Ishikawa (cell line): ENCODE measurements at regions not wholly inside any gene's neighbourhood (a gene's known extent, or its start where the extent isn't known, plus 50 kb on each side); places are given as distances from the start of the nearest gene placed in this dataset.

ENCODE experiments used
- CEBPB ChIP-seq: IDR thresholded peaks from 2 replicates; pipeline ENCODE4 v1.6.1; 2012
- CREB1 ChIP-seq: IDR thresholded peaks from 2 replicates; pipeline ENCODE4 v1.6.1; 2012; ENCODE audit warnings: low read depth
- EGR1 ChIP-seq: IDR thresholded peaks from 2 replicates; pipeline ENCODE4 v1.6.1; 2012
- EP300 ChIP-seq: IDR thresholded peaks from 2 replicates; pipeline ENCODE4 v1.6.1; 2012; ENCODE audit warnings: borderline replicate concordance
- FOXM1 ChIP-seq: IDR thresholded peaks from 2 replicates; pipeline ENCODE4 v1.6.1; 2012; ENCODE audit warnings: low read depth, borderline replicate concordance
- MAX ChIP-seq: IDR thresholded peaks from 2 replicates; pipeline ENCODE4 v1.6.1; 2012
- NFIC ChIP-seq: IDR thresholded peaks from 2 replicates; pipeline ENCODE4 v1.6.1; 2012
- RAD21 ChIP-seq: IDR thresholded peaks from 2 replicates; pipeline ENCODE4 v1.6.1; 2012; ENCODE audit warnings: low read depth
- REST ChIP-seq: IDR thresholded peaks from 2 replicates; pipeline ENCODE4 v1.6.1; 2012; ENCODE audit warnings: low read depth, mild to moderate bottlenecking
- TAF1 ChIP-seq: IDR thresholded peaks from 2 replicates; pipeline ENCODE4 v1.6.1; 2012; ENCODE audit warnings: low read depth, mild to moderate bottlenecking
- TCF12 ChIP-seq: IDR thresholded peaks from 2 replicates; pipeline ENCODE4 v1.6.1; 2012; ENCODE audit warnings: low read depth
- TEAD4 ChIP-seq: IDR thresholded peaks from 2 replicates; pipeline ENCODE4 v1.6.1; 2012
- USF1 ChIP-seq: IDR thresholded peaks from 2 replicates; pipeline ENCODE4 v1.6.1; 2012
- YY1 ChIP-seq: IDR thresholded peaks from 2 replicates; pipeline ENCODE4 v1.6.1; 2012; ENCODE audit warnings: low read depth
- ZBTB7A ChIP-seq: IDR thresholded peaks from 2 replicates; pipeline ENCODE4 v1.6.1; 2012; ENCODE audit warnings: low read depth

- TF ChIP-seq REST (no peak), TCF12 (no peak), RAD21 (no peak), CREB1 (no peak)
These were observed 524.1 kb downstream of the TBC1D22A start for GRCh38 chr22:47286590-47286989.

- TF ChIP-seq TCF12, result no peak
- TF ChIP-seq TAF1, result no peak
- TF ChIP-seq EGR1, result no peak
- no peak for TF ChIP-seq MAX
- TF ChIP-seq ZBTB7A, result no peak
- no peak for TF ChIP-seq EP300
- TF ChIP-seq USF1, result no peak
- TF ChIP-seq FOXM1, result no peak
- TF ChIP-seq CREB1, result no peak
- TF ChIP-seq YY1, result no peak
- no peak for TF ChIP-seq REST
- TF ChIP-seq RAD21, result no peak
These were observed 523.5 kb downstream of the TBC1D22A start for GRCh38 chr22:47285981-47286380.

GRCh38 chr22:47284822-47285221 is 522.4 kb downstream of the TBC1D22A start:
- no peak for TF ChIP-seq EP300

- TF ChIP-seq YY1 (no peak), CEBPB (no peak), USF1 (no peak), FOXM1 (no peak), TEAD4 (no peak), MAX (no peak), EGR1 (no peak), TAF1 (no peak), NFIC (no peak), RAD21 (no peak), EP300 (no peak), TCF12 (no peak), CREB1 (no peak), REST (no peak), ZBTB7A (no peak)
These were observed 521.9 kb downstream of the TBC1D22A start for GRCh38 chr22:47284360-47284759.

GRCh38 chr22:47283616-47284270 is 521.3 kb downstream of the TBC1D22A start:
- TF ChIP-seq USF1, result no peak
- no peak for TF ChIP-seq TAF1
- TF ChIP-seq NFIC, result no peak
- no peak for TF ChIP-seq FOXM1
- no peak for TF ChIP-seq RAD21
- no peak for TF ChIP-seq EP300
- TF ChIP-seq CREB1, result no peak
- no peak for TF ChIP-seq MAX
- no peak for TF ChIP-seq TEAD4
- no peak for TF ChIP-seq YY1
- no peak for TF ChIP-seq TCF12
- TF ChIP-seq REST, result no peak
- TF ChIP-seq ZBTB7A, result no peak
- TF ChIP-seq EGR1, result no peak
